ENCODE measurements at regions not wholly inside any gene's neighbourhood (a gene's known extent, or its start where the extent isn't known, plus 50 kb on each side); places are given as distances from the start of the nearest gene placed in this dataset.

DNA sequence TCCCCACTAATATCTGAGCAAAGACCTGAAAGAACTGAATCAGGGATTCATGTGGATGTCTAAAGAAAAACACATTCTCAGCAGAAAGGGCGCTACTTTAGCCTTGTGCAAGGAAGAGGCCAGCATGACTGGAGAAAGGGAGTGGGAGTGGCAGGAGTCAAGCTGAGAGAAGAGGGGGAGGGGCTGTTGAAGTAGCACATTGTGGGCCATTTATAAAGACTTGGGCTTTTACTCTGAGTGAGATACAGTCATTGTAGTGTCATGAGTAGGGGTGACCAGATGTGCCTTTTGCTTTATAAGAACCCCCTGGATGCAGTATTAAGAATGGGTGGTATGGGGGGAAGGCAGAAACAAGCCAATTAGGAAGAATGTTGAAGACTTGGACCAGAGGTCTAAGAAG lies 452.8 kb downstream of the ENC1 start:
- TF ChIP-seq SMC3 (conservative IDR thresholded peaks at IDR 0.05; ENCODE audit: poor library complexity) = no peak
- no peak overlapping the region for H3K4me3 ChIP-seq (ENCODE audit: low read length)
- no peaks in the 10 kb centered on the region for H4K20me1 ChIP-seq (ENCODE audit: insufficient read depth)
- no peak overlapping the region for H3K27ac ChIP-seq (ENCODE audit: low read length)
- no peaks in the 10 kb centered on the region for H3K9me3 ChIP-seq (ENCODE audit: low read length)
- no peaks in the 10 kb centered on the region for H3K79me2 ChIP-seq (replicated peaks; ENCODE audit: insufficient read depth, low read length)
- H3K4me2 ChIP-seq (ENCODE audit: low read length) = no peak overlapping the region
- H3F3A ChIP-seq (ENCODE audit: insufficient read depth, low read length, poor library complexity, severe bottlenecking) = no peaks in the 10 kb centered on the region
- H3K9me2 ChIP-seq (ENCODE audit: insufficient read depth, low read length) = no peaks in the 10 kb centered on the region
- no peaks in the 10 kb centered on the region for H3K27me3 ChIP-seq (ENCODE audit: insufficient read depth, low read depth, low read length)
- no peaks in the 10 kb centered on the region for H3K36me3 ChIP-seq (ENCODE audit: insufficient read depth, low read length)
- no peak overlapping the region for H2AFZ ChIP-seq (ENCODE audit: low read depth, low read length)
- no peak overlapping the region for H3K9ac ChIP-seq (ENCODE audit: low read length)

DNA sequence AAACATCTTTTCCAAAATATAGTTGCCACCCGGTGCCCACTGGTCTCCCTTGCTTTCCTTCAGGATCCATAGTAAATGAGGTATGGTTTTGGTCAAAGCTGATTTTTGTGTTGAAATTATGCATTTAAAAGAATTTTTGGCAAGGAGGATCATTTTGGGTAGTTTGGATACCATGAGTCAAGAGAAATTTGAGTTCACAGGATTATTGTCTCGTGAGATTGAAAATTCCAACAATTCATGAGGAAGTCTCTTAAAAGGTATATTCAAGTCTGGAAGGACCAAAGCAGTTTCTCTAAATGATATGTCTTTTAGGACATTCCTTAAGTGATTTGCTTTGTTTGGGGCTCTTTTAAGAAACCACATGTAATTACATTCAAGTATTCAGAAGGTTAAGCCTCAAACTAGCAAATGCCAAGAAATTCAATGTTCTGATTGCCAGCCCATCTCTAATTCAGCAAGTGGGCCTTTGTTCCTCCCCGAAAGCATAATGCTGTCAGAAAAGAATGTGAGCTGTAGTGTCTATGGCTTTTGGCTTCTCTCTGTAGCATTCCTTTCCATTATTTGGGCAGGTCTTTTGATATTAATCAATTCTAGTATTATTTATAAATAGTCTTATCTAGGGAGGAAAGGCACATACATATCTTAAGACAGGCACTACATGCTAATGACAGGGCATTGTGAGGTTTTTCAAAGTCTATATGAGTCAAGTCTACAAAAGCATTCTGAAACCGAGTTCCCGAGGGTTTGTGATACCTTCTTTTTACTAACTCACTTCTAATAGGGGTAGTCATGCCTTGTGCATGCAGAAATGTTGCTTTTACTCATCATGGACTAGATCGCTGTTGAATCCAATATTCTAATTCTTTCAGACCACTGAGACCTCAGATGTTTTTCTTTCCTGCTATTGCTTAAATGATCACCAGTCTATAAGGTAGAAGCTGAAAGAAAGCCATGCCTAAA lies 453.9 kb downstream of the ENC1 start:
- H3K9me3 ChIP-seq (ENCODE audit: low read length) = no peaks in the 10 kb centered on the region
- no peaks in the 10 kb centered on the region for H3K79me2 ChIP-seq (replicated peaks; ENCODE audit: insufficient read depth, low read length)
- no peaks in the 10 kb centered on the region for H3F3A ChIP-seq (ENCODE audit: insufficient read depth, low read length, poor library complexity, severe bottlenecking)
- no peak overlapping the region for H2AFZ ChIP-seq (ENCODE audit: low read depth, low read length)
- H3K4me2 ChIP-seq (ENCODE audit: low read length) = no peak overlapping the region
- no peak overlapping the region for H3K4me3 ChIP-seq (ENCODE audit: low read length)
- no peak overlapping the region for H3K27ac ChIP-seq (ENCODE audit: low read length)
- H4K20me1 ChIP-seq (ENCODE audit: insufficient read depth) = no peaks in the 10 kb centered on the region
- no peak for TF ChIP-seq SMC3 (conservative IDR thresholded peaks at IDR 0.05; ENCODE audit: poor library complexity)
- TF ChIP-seq, protein P1, sequence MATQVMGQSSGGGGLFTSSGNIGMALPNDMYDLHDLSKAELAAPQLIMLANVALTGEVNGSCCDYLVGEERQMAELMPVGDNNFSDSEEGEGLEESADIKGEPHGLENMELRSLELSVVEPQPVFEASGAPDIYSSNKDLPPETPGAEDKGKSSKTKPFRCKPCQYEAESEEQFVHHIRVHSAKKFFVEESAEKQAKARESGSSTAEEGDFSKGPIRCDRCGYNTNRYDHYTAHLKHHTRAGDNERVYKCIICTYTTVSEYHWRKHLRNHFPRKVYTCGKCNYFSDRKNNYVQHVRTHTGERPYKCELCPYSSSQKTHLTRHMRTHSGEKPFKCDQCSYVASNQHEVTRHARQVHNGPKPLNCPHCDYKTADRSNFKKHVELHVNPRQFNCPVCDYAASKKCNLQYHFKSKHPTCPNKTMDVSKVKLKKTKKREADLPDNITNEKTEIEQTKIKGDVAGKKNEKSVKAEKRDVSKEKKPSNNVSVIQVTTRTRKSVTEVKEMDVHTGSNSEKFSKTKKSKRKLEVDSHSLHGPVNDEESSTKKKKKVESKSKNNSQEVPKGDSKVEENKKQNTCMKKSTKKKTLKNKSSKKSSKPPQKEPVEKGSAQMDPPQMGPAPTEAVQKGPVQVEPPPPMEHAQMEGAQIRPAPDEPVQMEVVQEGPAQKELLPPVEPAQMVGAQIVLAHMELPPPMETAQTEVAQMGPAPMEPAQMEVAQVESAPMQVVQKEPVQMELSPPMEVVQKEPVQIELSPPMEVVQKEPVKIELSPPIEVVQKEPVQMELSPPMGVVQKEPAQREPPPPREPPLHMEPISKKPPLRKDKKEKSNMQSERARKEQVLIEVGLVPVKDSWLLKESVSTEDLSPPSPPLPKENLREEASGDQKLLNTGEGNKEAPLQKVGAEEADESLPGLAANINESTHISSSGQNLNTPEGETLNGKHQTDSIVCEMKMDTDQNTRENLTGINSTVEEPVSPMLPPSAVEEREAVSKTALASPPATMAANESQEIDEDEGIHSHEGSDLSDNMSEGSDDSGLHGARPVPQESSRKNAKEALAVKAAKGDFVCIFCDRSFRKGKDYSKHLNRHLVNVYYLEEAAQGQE (IDR thresholded peaks at IDR 0.05; ENCODE audit: borderline replicate concordance) = no peak
- TF ChIP-seq MXI1 (conservative IDR thresholded peaks at IDR 0.05; ENCODE audit: poor library complexity, severe bottlenecking) = no peak
- no peak for TF ChIP-seq RAD21 (conservative IDR thresholded peaks at IDR 0.05)
- no peak for TF ChIP-seq TAF1 (IDR thresholded peaks at IDR 0.05; ENCODE audit: low read depth)
- no peak for TF ChIP-seq EZH2 (IDR thresholded peaks at IDR 0.05; ENCODE audit: borderline replicate concordance, insufficient read depth, low read length, poor library complexity, severe bottlenecking)
- TF ChIP-seq, protein P2, sequence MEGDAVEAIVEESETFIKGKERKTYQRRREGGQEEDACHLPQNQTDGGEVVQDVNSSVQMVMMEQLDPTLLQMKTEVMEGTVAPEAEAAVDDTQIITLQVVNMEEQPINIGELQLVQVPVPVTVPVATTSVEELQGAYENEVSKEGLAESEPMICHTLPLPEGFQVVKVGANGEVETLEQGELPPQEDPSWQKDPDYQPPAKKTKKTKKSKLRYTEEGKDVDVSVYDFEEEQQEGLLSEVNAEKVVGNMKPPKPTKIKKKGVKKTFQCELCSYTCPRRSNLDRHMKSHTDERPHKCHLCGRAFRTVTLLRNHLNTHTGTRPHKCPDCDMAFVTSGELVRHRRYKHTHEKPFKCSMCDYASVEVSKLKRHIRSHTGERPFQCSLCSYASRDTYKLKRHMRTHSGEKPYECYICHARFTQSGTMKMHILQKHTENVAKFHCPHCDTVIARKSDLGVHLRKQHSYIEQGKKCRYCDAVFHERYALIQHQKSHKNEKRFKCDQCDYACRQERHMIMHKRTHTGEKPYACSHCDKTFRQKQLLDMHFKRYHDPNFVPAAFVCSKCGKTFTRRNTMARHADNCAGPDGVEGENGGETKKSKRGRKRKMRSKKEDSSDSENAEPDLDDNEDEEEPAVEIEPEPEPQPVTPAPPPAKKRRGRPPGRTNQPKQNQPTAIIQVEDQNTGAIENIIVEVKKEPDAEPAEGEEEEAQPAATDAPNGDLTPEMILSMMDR (IDR thresholded peaks at IDR 0.05; ENCODE audit: poor library complexity, severe bottlenecking) = no peak
- no peak for TF ChIP-seq POLR2AphosphoS5 (IDR thresholded peaks at IDR 0.05)
- TF ChIP-seq EP300 (conservative IDR thresholded peaks at IDR 0.05; ENCODE audit: poor library complexity, severe bottlenecking) = no peak
- no peaks in the 10 kb centered on the region for H3K9me2 ChIP-seq (ENCODE audit: insufficient read depth, low read length)
- H3K36me3 ChIP-seq (ENCODE audit: insufficient read depth, low read length) = no peaks in the 10 kb centered on the region
- no peaks in the 10 kb centered on the region for H3K27me3 ChIP-seq (ENCODE audit: insufficient read depth, low read depth, low read length)
- H3K9ac ChIP-seq (ENCODE audit: low read length) = no peak overlapping the region
